ENCODE measurements at regions not wholly inside any gene's neighbourhood (a gene's known extent, or its start where the extent isn't known, plus 50 kb on each side); places are given as distances from the start of the nearest gene placed in this dataset.

DNA sequence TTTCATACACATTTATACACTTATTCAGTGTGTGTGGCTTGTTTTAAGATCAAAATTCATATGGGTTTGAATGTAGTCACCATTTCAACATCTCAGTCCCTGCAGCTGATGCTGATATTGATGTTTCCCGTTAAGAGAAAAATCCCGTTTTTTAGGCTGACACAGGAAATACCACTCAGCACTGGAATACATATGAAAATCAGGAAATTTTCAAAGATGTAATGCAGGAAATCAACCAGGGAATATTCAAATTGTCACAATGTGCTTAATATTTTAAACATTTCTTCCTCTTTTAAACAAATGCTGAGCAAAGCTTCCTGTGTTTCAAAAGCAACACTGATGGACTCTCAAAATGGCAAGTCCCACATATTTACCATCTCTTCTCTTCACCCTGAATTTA, 94.5 kb upstream of the MARCKS start:
- DNase-seq = no peak
- Histone ChIP-seq H3K4me2 (ENCODE audit: low read depth, low read length) (no peak overlapping the region), H3K27me3 (replicated peaks; ENCODE audit: insufficient read depth, low read length) (no peaks in the 10 kb centered on the region), H3K4me3 (ENCODE audit: low read length) (no peak overlapping the region), H3K9me2 (replicated peaks; ENCODE audit: insufficient read depth, low read length) (no peaks in the 10 kb centered on the region), H3K79me2 (ENCODE audit: low read length) (no peaks in the 10 kb centered on the region), H2AFZ (ENCODE audit: low read length) (no peak overlapping the region), H3K9me3 (replicated peaks; ENCODE audit: insufficient read depth, low read length) (no peaks in the 10 kb centered on the region), H3K4me1 (ENCODE audit: low read length) (peaks cover 19% of the 10 kb centered on the region), H3K27ac (ENCODE audit: low read length) (no peak overlapping the region), H3K9ac (ENCODE audit: low read length) (no peak overlapping the region), H3K36me3 (replicated peaks; ENCODE audit: insufficient read depth, low read length) (no peaks in the 10 kb centered on the region), H3F3A (ENCODE audit: insufficient read depth, low read length) (no peaks in the 10 kb centered on the region), H4K20me1 (ENCODE audit: insufficient read depth, low read length) (no peaks in the 10 kb centered on the region)
- TF ChIP-seq EZH2phosphoT487 (IDR thresholded peaks at IDR 0.05; ENCODE audit: low read length) = no peak
- TF ChIP-seq EZH2 (optimal IDR thresholded peaks at IDR 0.05; ENCODE audit: low read depth, low read length) = no peak
- no peak for TF ChIP-seq CTCF (IDR thresholded peaks at IDR 0.05; ENCODE audit: low read length)

- Histone ChIP-seq H2AFZ (ENCODE audit: low read length) (no peak overlapping the region), H3F3A (ENCODE audit: insufficient read depth, low read length) (no peaks in the 10 kb centered on the region), H4K20me1 (ENCODE audit: insufficient read depth, low read length) (no peaks in the 10 kb centered on the region), H3K9ac (ENCODE audit: low read length) (no peak overlapping the region), H3K4me1 (ENCODE audit: low read length) (peaks cover 18% of the 10 kb centered on the region), H3K27me3 (replicated peaks; ENCODE audit: insufficient read depth, low read length) (no peaks in the 10 kb centered on the region), H3K9me3 (replicated peaks; ENCODE audit: insufficient read depth, low read length) (no peaks in the 10 kb centered on the region), H3K4me3 (ENCODE audit: low read length) (no peak overlapping the region), H3K4me2 (ENCODE audit: low read depth, low read length) (no peak overlapping the region), H3K27ac (ENCODE audit: low read length) (no peak overlapping the region), H3K9me2 (replicated peaks; ENCODE audit: insufficient read depth, low read length) (no peaks in the 10 kb centered on the region), H3K79me2 (ENCODE audit: low read length) (no peaks in the 10 kb centered on the region), H3K36me3 (replicated peaks; ENCODE audit: insufficient read depth, low read length) (no peaks in the 10 kb centered on the region)
- TF ChIP-seq EZH2 (optimal IDR thresholded peaks at IDR 0.05; ENCODE audit: low read depth, low read length) (no peak), CTCF (IDR thresholded peaks at IDR 0.05; ENCODE audit: low read length) (no peak), EZH2phosphoT487 (IDR thresholded peaks at IDR 0.05; ENCODE audit: low read length) (no peak)
- no peak for DNase-seq
Measured at GRCh38 chr6:113763311-113763766, 93.8 kb upstream of the MARCKS start.

- no peak for DNase-seq
- no peak for TF ChIP-seq EZH2phosphoT487 (IDR thresholded peaks at IDR 0.05; ENCODE audit: low read length)
- TF ChIP-seq CTCF (IDR thresholded peaks at IDR 0.05; ENCODE audit: low read length) = no peak
- TF ChIP-seq EZH2 (optimal IDR thresholded peaks at IDR 0.05; ENCODE audit: low read depth, low read length) = no peak
- H3K27ac ChIP-seq (ENCODE audit: low read length) = no peak overlapping the region
Measured at GRCh38 chr6:113763876-113764275, 93.3 kb upstream of the MARCKS start.

More at GRCh38 chr6:113763876-113764275, 93.3 kb upstream of the MARCKS start:
- Histone ChIP-seq H4K20me1 (ENCODE audit: insufficient read depth, low read length) (no peaks in the 10 kb centered on the region), H3K27me3 (replicated peaks; ENCODE audit: insufficient read depth, low read length) (no peaks in the 10 kb centered on the region), H3K36me3 (replicated peaks; ENCODE audit: insufficient read depth, low read length) (no peaks in the 10 kb centered on the region), H2AFZ (ENCODE audit: low read length) (no peak overlapping the region), H3K4me3 (ENCODE audit: low read length) (no peak overlapping the region), H3K9me2 (replicated peaks; ENCODE audit: insufficient read depth, low read length) (no peaks in the 10 kb centered on the region), H3K4me2 (ENCODE audit: low read depth, low read length) (no peak overlapping the region), H3K9ac (ENCODE audit: low read length) (no peak overlapping the region), H3K9me3 (replicated peaks; ENCODE audit: insufficient read depth, low read length) (no peaks in the 10 kb centered on the region), H3K79me2 (ENCODE audit: low read length) (no peaks in the 10 kb centered on the region), H3F3A (ENCODE audit: insufficient read depth, low read length) (no peaks in the 10 kb centered on the region), H3K4me1 (ENCODE audit: low read length) (peaks cover 15% of the 10 kb centered on the region)

Data from MM.1S (cell line).